ENCODE measurements at regions not wholly inside any gene's neighbourhood (a gene's known extent, or its start where the extent isn't known, plus 50 kb on each side); places are given as distances from the start of the nearest gene placed in this dataset.
"Not testable (repeated sequence)": the region's sequence is repeated elsewhere in the genome, so short reads cannot be mapped to it uniquely, and the experiment has no call there.

- peak; percentile 100 for DNase-seq (ENCODE audit: low read depth)
Measured at GRCh38 chr3:162538906-162539305, 1042.3 kb downstream of the OTOL1 start.

GRCh38 chr3:162540421-162540820 lies 1043.8 kb downstream of the OTOL1 start:
- DNase-seq (ENCODE audit: low read depth), result no peak

- no peak for DNase-seq (ENCODE audit: low read depth)
Measured at GRCh38 chr3:162541923-162542322, 1045.3 kb downstream of the OTOL1 start.

GRCh38 chr3:162544246-162544645 lies 1047.6 kb downstream of the OTOL1 start:
- peak; percentile 78 for DNase-seq (ENCODE audit: low read depth)

- DNase-seq (ENCODE audit: low read depth), result no peak
Measured at GRCh38 chr3:162546910-162547309, 1050.3 kb downstream of the OTOL1 start.

- no peak for DNase-seq (ENCODE audit: low read depth)
Measured at GRCh38 chr3:162547321-162547720, 1050.7 kb downstream of the OTOL1 start.

- DNase-seq (ENCODE audit: low read depth), result no peak
Measured at GRCh38 chr3:162555761-162556160, 1059.2 kb downstream of the OTOL1 start.

GRCh38 chr3:162558016-162558415 lies 1061.4 kb downstream of the OTOL1 start:
- DNase-seq (ENCODE audit: low read depth), result no peak

- DNase-seq (ENCODE audit: low read depth), result no peak
Measured at GRCh38 chr3:162568706-162569105, 1072.1 kb downstream of the OTOL1 start.

- no peak for DNase-seq (ENCODE audit: low read depth)
Measured at GRCh38 chr3:162569314-162569713, 1072.7 kb downstream of the OTOL1 start.

- DNase-seq (ENCODE audit: low read depth), result no peak
Measured at GRCh38 chr3:162584986-162585385, 1088.4 kb downstream of the OTOL1 start.

GRCh38 chr3:162586591-162586990 lies 1090.0 kb downstream of the OTOL1 start:
- peak; percentile 35 for DNase-seq (ENCODE audit: low read depth)

GRCh38 chr3:162597226-162597625 lies 1100.6 kb downstream of the OTOL1 start:
- DNase-seq (ENCODE audit: low read depth), result no peak

GRCh38 chr3:162598500-162598899 lies 1101.9 kb downstream of the OTOL1 start:
- DNase-seq (ENCODE audit: low read depth), result peak; percentile 24

- not testable (repeated sequence) for DNase-seq (ENCODE audit: low read depth)
Measured at GRCh38 chr3:162599742-162600141, 1103.1 kb downstream of the OTOL1 start.

- DNase-seq (ENCODE audit: low read depth), result no peak
Measured at GRCh38 chr3:162601101-162601670, 1104.6 kb downstream of the OTOL1 start.

- DNase-seq (ENCODE audit: low read depth), result peak; percentile 21
Measured at GRCh38 chr3:162602619-162603018, 1106.0 kb downstream of the OTOL1 start.

- DNase-seq (ENCODE audit: low read depth), result no peak
Measured at GRCh38 chr3:162605651-162606204, 1109.1 kb downstream of the OTOL1 start.

- no peak for DNase-seq (ENCODE audit: low read depth)
Measured at GRCh38 chr3:162610261-162610660, 1113.7 kb downstream of the OTOL1 start.

GRCh38 chr3:162612991-162613390 lies 1116.4 kb downstream of the OTOL1 start:
- no peak for DNase-seq (ENCODE audit: low read depth)

- DNase-seq (ENCODE audit: low read depth), result no peak
Measured at GRCh38 chr3:162626172-162626571, 1129.6 kb downstream of the OTOL1 start.

GRCh38 chr3:162628531-162628930 lies 1131.9 kb downstream of the OTOL1 start:
- no peak for DNase-seq (ENCODE audit: low read depth)

GRCh38 chr3:162629372-162629771 lies 1132.8 kb downstream of the OTOL1 start:
- DNase-seq (ENCODE audit: low read depth), result no peak

GRCh38 chr3:162632672-162633071 lies 1136.1 kb downstream of the OTOL1 start:
- peak; percentile 10 for DNase-seq (ENCODE audit: low read depth)
